IPS DF 6.9 (cell line): ENCODE measurements at regions not wholly inside any gene's neighbourhood (a gene's known extent, or its start where the extent isn't known, plus 50 kb on each side); places are given as distances from the start of the nearest gene placed in this dataset.

ENCODE experiments used
- DNase-seq: peaks from one replicate; pipeline ENCODE4 v3.0.0-alpha.2; 2013; ENCODE audit warnings: low read depth, low spot score
- H3K27ac ChIP-seq: one replicate; pipeline ENCODE4 v1.5.1; 2013; ENCODE audit warnings: low read length, control low read depth
- H3K27me3 ChIP-seq: 2 replicates; pipeline ENCODE4 v1.6.1; 2013; ENCODE audit warnings: mild to moderate bottlenecking, low read length; ENCODE audit not compliant: control insufficient read depth, insufficient read depth
- H3K36me3 ChIP-seq: 2 replicates; pipeline ENCODE4 v1.6.1; 2013; ENCODE audit warnings: low read length; ENCODE audit not compliant: control insufficient read depth, insufficient read depth
- H3K4me1 ChIP-seq: 2 replicates; pipeline ENCODE4 v1.6.1; 2013; ENCODE audit warnings: low read length; ENCODE audit not compliant: control insufficient read depth, insufficient read depth
- H3K4me3 ChIP-seq: 2 replicates; pipeline ENCODE4 v1.5.1; 2013; ENCODE audit warnings: mild to moderate bottlenecking, low read length
- H3K9me3 ChIP-seq: 2 replicates; pipeline ENCODE4 v1.6.1; 2013; ENCODE audit warnings: low read length, inconsistent platforms; ENCODE audit not compliant: control insufficient read depth, insufficient read depth
- WGBS: extraction: QIAGEN DNeasy Blood & Tissue Kit; methylation state at CpG from one replicate; pipeline ENCODE4 v1.1.7; 2013; ENCODE audit warnings: mixed read lengths, missing lambda C conversion rate; ENCODE audit not compliant: insufficient read length, insufficient coverage; 5-methylcytosine and 5-hydroxymethylcytosine counted together

DNA sequence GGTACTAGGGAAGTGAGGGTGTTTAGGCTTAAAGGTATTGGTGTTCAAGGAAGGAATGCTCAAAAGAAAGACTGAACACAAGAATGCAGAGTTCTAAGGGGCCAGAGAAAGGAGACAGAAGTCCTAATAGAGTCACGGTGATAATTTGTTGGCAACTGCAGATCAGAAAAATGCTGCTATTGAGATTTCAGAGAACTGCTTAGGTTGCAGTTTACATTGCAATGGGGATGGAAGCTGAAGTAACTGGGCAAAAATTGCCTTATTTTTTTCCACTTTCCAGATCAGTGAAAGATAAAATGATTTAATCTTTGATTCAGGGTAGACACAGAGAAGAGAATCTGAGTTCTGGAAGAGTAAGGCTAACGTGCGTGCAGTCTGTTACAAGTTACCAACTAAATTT, 199.8 kb downstream of the SQOR start:
- H3K27ac ChIP-seq, result no peak overlapping the region
- no peaks in the 10 kb centered on the region; the same call in 1 of the 2 replicates for H3K4me1 ChIP-seq
- no peaks in the 10 kb centered on the region for H3K9me3 ChIP-seq
- no peak for DNase-seq
- no peaks in the 10 kb centered on the region for H3K27me3 ChIP-seq
- H3K36me3 ChIP-seq, result no peaks in the 10 kb centered on the region
- WGBS, result no CpG with 5 or more reads among the region's 3 CpGs
- H3K4me3 ChIP-seq, result no peak overlapping the region

DNA sequence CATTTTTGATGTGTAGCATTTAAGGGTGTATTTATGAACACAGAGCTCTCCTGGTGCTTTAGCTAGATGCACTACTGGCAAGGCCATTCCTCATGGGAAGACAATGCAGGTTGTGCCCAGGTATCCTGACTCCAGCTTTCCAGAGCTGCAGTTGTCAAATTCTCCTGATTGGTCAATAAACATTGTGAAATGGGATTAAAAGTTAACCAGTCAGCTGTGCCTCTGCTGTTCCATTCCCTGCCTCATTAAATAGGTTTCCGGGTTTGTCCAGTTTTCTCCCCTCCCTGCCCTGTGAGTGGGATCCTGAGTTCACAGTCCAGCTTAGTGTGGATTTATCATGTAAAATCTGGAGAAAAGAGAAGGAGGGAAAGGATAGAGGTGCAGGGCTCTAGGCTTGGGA, 207.3 kb downstream of the SQOR start:
- H3K27ac ChIP-seq, result no peak overlapping the region
- no peaks in the 10 kb centered on the region for H3K27me3 ChIP-seq

DNA sequence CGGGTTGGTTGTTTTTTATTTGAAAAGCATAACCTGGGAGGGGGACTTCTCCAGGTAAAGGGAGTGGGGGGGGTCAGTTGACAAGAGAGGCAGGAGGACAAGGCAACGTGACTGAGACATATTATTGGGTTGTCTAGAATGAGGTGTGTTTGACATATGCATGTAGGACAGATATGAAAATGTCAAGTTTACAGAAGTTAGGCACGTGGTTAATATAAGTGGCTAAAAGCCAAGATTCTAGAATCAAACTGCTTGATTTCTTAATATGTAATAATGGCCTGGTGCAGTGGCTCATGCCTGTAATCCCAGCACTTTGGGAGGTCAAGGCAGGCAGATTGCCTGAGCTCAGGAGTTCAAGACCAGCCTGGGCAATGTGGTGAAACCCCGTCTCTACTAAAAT, 212.8 kb downstream of the SQOR start:
- no peaks in the 10 kb centered on the region; the same call in 1 of the 2 replicates for H3K27me3 ChIP-seq
- H3K4me1 ChIP-seq, result no peaks in the 10 kb centered on the region
- H3K9me3 ChIP-seq, result no peaks in the 10 kb centered on the region
- WGBS, result no CpG with 5 or more reads among the region's 4 CpGs
- no peaks in the 10 kb centered on the region for H3K36me3 ChIP-seq
- H3K4me3 ChIP-seq, result no peak overlapping the region
- no peak overlapping the region for H3K27ac ChIP-seq
- no peak for DNase-seq

More for the DNA sequence above, 207.3 kb downstream of the SQOR start:
- Histone ChIP-seq H3K36me3 (no peaks in the 10 kb centered on the region), H3K4me3 (no peak overlapping the region), H3K9me3 (no peaks in the 10 kb centered on the region), H3K4me1 (no peaks in the 10 kb centered on the region)
- no CpG with 5 or more reads among the region's 1 CpG for WGBS
- DNase-seq, result no peak

DNA sequence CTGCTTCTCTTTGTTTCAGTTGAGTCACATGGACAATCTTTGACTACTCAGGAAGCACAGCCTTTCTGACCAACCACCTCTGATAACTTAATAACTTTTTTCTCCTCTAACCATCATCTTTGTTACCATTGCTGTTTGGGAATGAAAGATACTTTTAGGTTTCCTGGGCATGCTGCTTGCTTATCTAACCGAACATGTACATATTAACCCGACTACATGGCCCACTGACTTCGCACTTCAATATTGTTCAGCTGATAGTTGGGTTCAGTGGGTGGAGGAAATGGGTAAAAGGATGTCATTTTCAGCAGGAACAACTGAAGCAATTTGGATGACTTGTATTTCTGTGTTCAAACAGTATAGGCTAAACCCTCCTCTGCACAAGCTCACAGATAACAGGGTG, 214.3 kb downstream of the SQOR start:
- H3K9me3 ChIP-seq, result no peaks in the 10 kb centered on the region
- H3K4me3 ChIP-seq, result no peak overlapping the region
- no peaks in the 10 kb centered on the region for H3K4me1 ChIP-seq
- no peaks in the 10 kb centered on the region for H3K36me3 ChIP-seq
- no peaks in the 10 kb centered on the region; the same call in 1 of the 2 replicates for H3K27me3 ChIP-seq
- no CpG with 5 or more reads among the region's 3 CpGs for WGBS
- DNase-seq, result no peak
- no peak overlapping the region for H3K27ac ChIP-seq

DNA sequence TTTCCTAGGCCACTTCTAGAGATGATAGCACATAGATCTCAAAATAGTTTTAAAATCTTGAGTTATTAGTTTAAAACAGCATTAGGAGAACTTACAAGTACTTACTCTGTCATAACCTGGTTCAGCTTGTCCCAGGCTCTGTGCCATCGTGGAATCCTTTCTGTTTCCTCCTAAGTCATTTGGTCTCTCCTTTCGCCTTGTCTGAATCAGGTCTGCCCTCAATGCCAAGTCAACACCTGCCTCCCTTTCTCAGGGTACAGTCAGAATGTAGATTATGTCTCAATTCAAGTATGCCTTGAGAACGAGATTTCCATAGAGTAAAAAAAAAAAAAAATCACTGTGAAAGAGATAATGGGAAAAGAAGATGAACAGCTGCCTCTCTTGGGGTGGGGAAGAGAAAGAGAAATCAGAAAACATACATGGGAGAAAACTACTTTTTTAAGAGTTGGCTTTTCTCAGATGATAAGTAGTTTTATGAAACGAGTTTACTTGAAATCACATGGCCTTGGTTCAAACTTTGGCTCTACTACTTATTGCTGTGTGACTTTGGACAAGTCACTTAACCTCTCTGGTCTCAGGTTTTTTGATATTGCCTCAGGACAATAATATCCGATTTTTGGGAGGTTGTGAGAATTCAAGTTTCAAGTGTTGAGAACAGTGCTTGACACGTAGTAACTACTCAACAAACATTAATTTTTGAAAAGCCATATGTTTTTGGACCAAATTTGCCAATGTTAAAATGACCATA, 219.8 kb downstream of the SQOR start:
- H3K36me3 ChIP-seq, result no peaks in the 10 kb centered on the region
- H3K27ac ChIP-seq, result no peak overlapping the region
- no peaks in the 10 kb centered on the region for H3K9me3 ChIP-seq
- DNase-seq, result no peak
- no CpG with 5 or more reads among the region's 6 CpGs for WGBS
- no peak overlapping the region for H3K4me3 ChIP-seq
- no peaks in the 10 kb centered on the region; the same call in 1 of the 2 replicates for H3K4me1 ChIP-seq
- no peaks in the 10 kb centered on the region for H3K27me3 ChIP-seq

DNA sequence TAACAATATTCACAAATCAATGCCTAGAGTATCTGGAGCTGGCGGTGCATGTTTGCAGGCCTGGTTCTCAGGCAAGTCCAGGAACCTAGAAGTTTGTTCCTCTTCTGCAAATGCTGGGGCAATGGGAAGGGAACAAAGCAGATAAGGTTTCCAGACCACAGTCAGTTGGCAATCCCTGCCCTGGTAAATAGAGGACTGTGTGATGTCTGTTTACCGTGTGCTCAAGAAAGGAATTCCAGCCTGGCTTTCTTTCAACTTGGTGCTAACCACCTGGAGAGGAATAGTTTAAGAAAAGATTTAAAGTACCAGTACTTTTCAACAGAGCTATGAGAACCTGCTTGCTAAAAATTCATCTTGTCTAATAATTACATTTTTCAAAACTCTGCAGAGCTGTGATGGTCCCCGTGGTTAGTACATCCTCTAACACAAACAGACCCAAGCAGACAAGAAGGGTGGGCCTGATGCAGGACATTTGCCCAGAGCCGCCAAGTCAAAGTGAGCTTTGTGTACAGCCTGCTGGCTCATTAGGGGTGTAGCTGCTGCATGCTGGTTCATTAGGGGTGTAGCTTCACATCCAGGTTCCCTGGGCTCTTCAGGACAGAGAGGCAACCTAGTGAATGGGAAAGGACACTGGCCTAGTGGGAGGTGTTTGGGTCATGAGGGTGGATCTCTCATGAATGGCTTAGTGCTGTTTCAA, 220.5 kb downstream of the SQOR start:
- Histone ChIP-seq H3K27me3 (no peaks in the 10 kb centered on the region), H3K36me3 (no peaks in the 10 kb centered on the region), H3K4me3 (no peak overlapping the region), H3K9me3 (no peaks in the 10 kb centered on the region), H3K27ac (no peak overlapping the region), H3K4me1 (no peaks in the 10 kb centered on the region; the same call in 1 of the 2 replicates)
- no peak for DNase-seq
- no CpG with 5 or more reads among the region's 4 CpGs for WGBS

DNA sequence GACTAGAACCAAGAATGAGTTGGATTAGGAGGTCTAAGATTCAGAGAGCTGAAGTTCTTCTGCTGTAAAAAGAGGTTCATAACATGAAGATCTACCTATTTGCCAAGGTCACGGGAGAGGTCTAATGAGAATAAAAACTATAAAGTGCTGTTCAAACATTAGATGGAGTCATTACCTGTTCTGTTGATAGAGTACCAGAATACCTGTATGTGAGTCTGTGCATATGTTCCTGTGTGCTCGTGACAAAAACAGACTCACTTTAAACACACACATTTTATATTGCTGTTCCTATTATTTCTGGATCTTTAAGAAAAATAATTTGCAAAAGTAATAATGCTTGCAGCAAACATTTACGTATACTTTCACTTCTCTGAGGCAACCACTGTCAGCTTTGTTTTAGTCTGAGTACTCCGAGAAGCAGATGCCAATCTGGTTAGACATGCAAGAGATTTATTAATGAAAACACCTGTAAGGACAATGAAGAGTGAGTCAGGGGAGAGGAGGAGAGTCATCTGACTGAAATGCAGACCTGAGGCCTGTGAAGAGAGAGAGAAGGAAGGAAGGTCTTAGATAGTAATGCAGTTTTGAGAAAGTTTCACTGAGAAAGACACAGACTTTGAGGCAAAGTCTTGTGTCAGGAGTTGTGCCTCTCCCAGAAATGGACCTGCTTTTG, 221.2 kb downstream of the SQOR start:
- Histone ChIP-seq H3K27ac (no peak overlapping the region), H3K27me3 (no peaks in the 10 kb centered on the region), H3K9me3 (no peaks in the 10 kb centered on the region), H3K36me3 (no peaks in the 10 kb centered on the region), H3K4me1 (no peaks in the 10 kb centered on the region; the same call in 1 of the 2 replicates), H3K4me3 (no peak overlapping the region)
- no peak for DNase-seq
- WGBS, result no CpG with 5 or more reads among the region's 4 CpGs

DNA sequence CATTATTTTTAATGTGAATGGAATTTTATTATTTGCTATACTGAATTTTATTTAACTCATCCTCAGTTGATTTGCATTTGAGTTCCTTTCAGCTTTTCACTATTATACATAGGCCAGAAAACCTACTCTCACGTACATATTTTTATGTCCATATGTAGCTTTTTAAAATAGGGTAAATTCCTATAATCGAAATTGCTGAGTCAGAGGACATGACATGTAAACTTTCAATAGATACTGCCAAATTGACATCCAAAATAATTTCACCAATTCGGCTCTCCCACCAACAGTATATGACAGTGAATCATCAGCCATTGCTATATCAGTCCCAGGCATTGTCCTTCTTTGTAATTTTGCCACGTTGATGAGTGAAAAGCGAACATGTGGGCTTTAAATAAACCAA, 222.5 kb downstream of the SQOR start:
- no peak overlapping the region for H3K27ac ChIP-seq
- no CpG with 5 or more reads among the region's 5 CpGs for WGBS
- no peak overlapping the region for H3K4me3 ChIP-seq

DNA sequence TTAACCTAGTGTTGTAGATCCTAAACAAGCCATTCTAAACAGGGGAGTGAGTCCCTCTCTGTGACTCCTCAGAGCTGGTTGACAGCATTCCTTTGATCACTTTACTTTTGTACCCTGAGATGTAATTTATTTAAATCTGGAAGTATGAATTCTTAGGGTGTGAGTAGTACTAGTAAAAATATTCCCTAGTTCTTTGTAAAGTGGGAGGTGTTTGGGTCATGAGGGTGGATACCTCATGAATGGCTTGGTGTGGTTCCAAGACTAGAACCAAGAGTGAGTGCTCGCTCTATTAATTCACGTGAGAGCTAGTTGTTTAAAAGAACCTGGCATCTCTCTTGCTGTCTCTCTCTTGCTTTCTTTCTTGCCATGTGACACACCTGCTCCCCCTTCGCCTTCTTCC, 223.7 kb downstream of the SQOR start:
- no peaks in the 10 kb centered on the region; the same call in 1 of the 2 replicates for H3K4me1 ChIP-seq
- H3K9me3 ChIP-seq, result no peaks in the 10 kb centered on the region
- no peaks in the 10 kb centered on the region for H3K36me3 ChIP-seq
- no peak for DNase-seq
- H3K4me3 ChIP-seq, result no peak overlapping the region
- H3K27me3 ChIP-seq, result no peaks in the 10 kb centered on the region
- WGBS, result no CpG with 5 or more reads among the region's 3 CpGs
- H3K27ac ChIP-seq, result no peak overlapping the region

More for the DNA sequence above, 222.5 kb downstream of the SQOR start:
- Histone ChIP-seq H3K9me3 (no peaks in the 10 kb centered on the region), H3K4me1 (no peaks in the 10 kb centered on the region; the same call in 1 of the 2 replicates), H3K36me3 (no peaks in the 10 kb centered on the region), H3K27me3 (no peaks in the 10 kb centered on the region)
- no peak for DNase-seq

DNA sequence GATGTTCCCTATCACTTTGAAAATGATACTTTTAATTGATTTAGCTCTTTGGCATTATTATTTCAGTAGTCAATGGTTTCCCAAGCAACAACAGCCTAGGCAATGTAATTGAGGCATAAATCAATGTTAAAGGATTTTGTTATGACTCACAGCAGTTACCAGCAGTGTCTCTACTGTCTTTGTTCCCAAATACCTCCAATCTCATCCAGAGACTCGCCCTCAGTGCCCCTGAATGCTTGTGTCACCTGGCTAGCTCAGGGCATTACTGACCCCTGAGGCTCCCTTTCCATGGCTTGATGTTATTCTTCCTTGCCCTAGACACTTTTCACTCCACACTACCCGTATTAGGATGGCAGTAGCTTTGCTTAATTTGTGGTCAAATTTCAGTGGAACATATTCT, 227.2 kb downstream of the SQOR start:
- WGBS, result no CpG with 5 or more reads among the region's 2 CpGs
- no peak for DNase-seq
- no peak overlapping the region for H3K27ac ChIP-seq
- no peaks in the 10 kb centered on the region for H3K9me3 ChIP-seq
- no peak overlapping the region for H3K4me3 ChIP-seq
- no peaks in the 10 kb centered on the region for H3K36me3 ChIP-seq
- no peaks in the 10 kb centered on the region for H3K4me1 ChIP-seq
- H3K27me3 ChIP-seq, result no peaks in the 10 kb centered on the region
